OCI-LY7 (cell line): ENCODE measurements at regions not wholly inside any gene's neighbourhood (a gene's known extent, or its start where the extent isn't known, plus 50 kb on each side); places are given as distances from the start of the nearest gene placed in this dataset.

Experiments
- CTCF ChIP-seq: fragments of 200-600 bp; sonication (generic); conservative IDR thresholded peaks from 2 replicates; pipeline ENCODE4 v1.5.1; 2014; ENCODE audit warnings: mild to moderate bottlenecking, antibody characterized with exemption, low read length, moderate library complexity, mixed read lengths
- EZH2phosphoT487 ChIP-seq: fragments of 200-600 bp; sonication (generic); IDR thresholded peaks from 2 replicates; pipeline ENCODE4 v1.6.1; 2018; ENCODE audit warnings: low read depth, borderline replicate concordance, mild to moderate bottlenecking, mixed run types, antibody characterized with exemption, low read length, moderate library complexity, mixed read lengths

DNA sequence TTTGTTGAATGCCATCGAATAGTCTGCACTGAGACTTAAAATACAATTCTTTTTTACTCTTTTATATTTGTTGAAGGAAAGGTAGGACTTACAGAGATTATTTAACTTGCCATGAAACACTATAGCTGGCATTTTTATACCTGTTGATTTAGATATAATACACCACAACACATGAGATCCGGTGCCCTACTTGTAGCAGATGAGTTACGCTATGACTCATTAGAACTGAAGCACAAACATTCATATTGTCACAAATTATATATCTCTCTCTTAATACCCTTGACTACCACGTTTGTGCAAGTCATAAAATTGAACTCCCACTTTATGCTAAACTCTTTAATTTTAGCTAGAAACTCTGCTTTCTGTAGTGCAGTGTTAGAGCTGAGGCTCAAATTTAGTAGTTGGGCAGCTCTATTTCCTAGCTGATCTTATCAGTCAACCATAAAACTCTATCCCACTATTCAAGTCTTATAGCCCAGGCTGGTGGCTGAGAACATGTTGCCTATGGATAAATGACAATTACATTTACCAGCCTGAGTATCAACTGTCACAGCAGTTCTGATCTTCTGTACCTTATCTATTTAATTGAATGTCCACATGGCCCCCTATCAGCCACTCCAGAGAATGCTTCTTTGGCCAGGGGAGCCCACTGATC, 137.4 kb upstream of the SEMA3D start:
- TF ChIP-seq CTCF (no peak), EZH2phosphoT487 (no peak)
